Mesenchymal stem cell (in vitro differentiated cells and primary cell): ENCODE measurements at regions not wholly inside any gene's neighbourhood (a gene's known extent, or its start where the extent isn't known, plus 50 kb on each side); places are given as distances from the start of the nearest gene placed in this dataset.
A peak's percentile ranks its signal among the peaks of the same experiment; 100 is the strongest.

Source experiments
- DNase-seq: peaks from one replicate; pipeline ENCODE4 v3.0.0-alpha.2; 2013
- H2AFZ ChIP-seq: one replicate; pipeline ENCODE4 v1.6.1; 2013; ENCODE audit warnings: low read depth, mild to moderate bottlenecking, control low read depth, inconsistent platforms, low read length, moderate library complexity
- H2AK5ac ChIP-seq: 2 replicates; pipeline ENCODE4 v1.6.1; 2013; ENCODE audit warnings: low read length, moderate library complexity, mild to moderate bottlenecking, inconsistent platforms; ENCODE audit not compliant: severe bottlenecking
- H2BK120ac ChIP-seq: one replicate; pipeline ENCODE4 v1.6.1; 2013; ENCODE audit warnings: low read depth, mild to moderate bottlenecking, inconsistent platforms, low read length, moderate library complexity
- H2BK12ac ChIP-seq, 2 experiments: one replicate each; pipeline ENCODE4 v1.6.1; 2013; ENCODE audit warnings: inconsistent platforms in 2 of 2, low read length in 2 of 2, mild to moderate bottlenecking in 2 of 2, moderate library complexity in 2 of 2, control low read depth in 1 of 2
- H2BK15ac ChIP-seq: one replicate; pipeline ENCODE4 v1.6.1; 2013; ENCODE audit warnings: mild to moderate bottlenecking, low read depth, inconsistent platforms; ENCODE audit not compliant: poor library complexity, severe bottlenecking
- H2BK5ac ChIP-seq: 2 replicates; pipeline ENCODE4 v1.6.1; 2013; ENCODE audit warnings: low read depth, mild to moderate bottlenecking, low read length, control low read depth, inconsistent platforms; ENCODE audit not compliant: poor library complexity, severe bottlenecking
- H3K14ac ChIP-seq, 2 experiments: one replicate each; pipeline ENCODE4 v1.6.1; 2013; ENCODE audit warnings: inconsistent platforms in 2 of 2, low read length in 2 of 2, control low read depth in 1 of 2, mild to moderate bottlenecking in 1 of 2, moderate library complexity in 1 of 2
- H3K18ac ChIP-seq, 2 experiments: one replicate each; pipeline ENCODE4 v1.6.1; 2013; ENCODE audit warnings: inconsistent platforms in 2 of 2, low read length in 2 of 2, control low read depth in 1 of 2, low read depth in 1 of 2, mild to moderate bottlenecking in 1 of 2
- H3K23ac ChIP-seq, 2 experiments: one replicate each; pipeline ENCODE4 v1.6.1; 2013; ENCODE audit warnings: inconsistent platforms in 2 of 2, low read length in 2 of 2, mild to moderate bottlenecking in 2 of 2, moderate library complexity in 2 of 2, control low read depth in 1 of 2
- H3K27ac ChIP-seq: 2 replicates; pipeline ENCODE4 v1.5.1; 2013; ENCODE audit warnings: mild to moderate bottlenecking, moderate library complexity, low read length, control low read depth, inconsistent platforms; ENCODE audit not compliant: poor library complexity, severe bottlenecking
- H3K27me3 ChIP-seq, 2 experiments: 2 replicates each; pipeline versions ENCODE4 v1.6.1 to v1.7.0; 2013; ENCODE audit warnings: low read length in 2 of 2, mild to moderate bottlenecking in 2 of 2, moderate library complexity in 2 of 2, control low read depth in 1 of 2, inconsistent platforms in 1 of 2; ENCODE audit not compliant: control insufficient read depth in 1 of 2, insufficient read depth in 1 of 2
- H3K36me3 ChIP-seq, 2 experiments: 2 replicates each; pipeline versions ENCODE4 v1.6.1 to v1.7.0; 2013; ENCODE audit warnings: low read length in 2 of 2, control low read depth in 1 of 2, inconsistent platforms in 1 of 2, low read depth in 1 of 2, mild to moderate bottlenecking in 1 of 2; ENCODE audit not compliant: insufficient read depth in 2 of 2, control insufficient read depth in 1 of 2
- H3K4ac ChIP-seq, 2 experiments: one replicate each; pipeline ENCODE4 v1.6.1; 2013; ENCODE audit warnings: inconsistent platforms in 2 of 2, low read length in 2 of 2, mild to moderate bottlenecking in 2 of 2, moderate library complexity in 2 of 2, control low read depth in 1 of 2, low read depth in 1 of 2
- H3K4me1 ChIP-seq: 2 replicates; pipeline ENCODE4 v1.6.1; 2013; ENCODE audit warnings: low read depth, low read length, control low read depth; ENCODE audit not compliant: control insufficient read depth, insufficient read depth
- H3K4me2 ChIP-seq: 2 replicates; pipeline ENCODE4 v1.6.1; 2013; ENCODE audit warnings: low read length, mild to moderate bottlenecking, inconsistent platforms; ENCODE audit not compliant: poor library complexity, severe bottlenecking
- H3K4me3 ChIP-seq, 2 experiments: 2 replicates each; pipeline versions ENCODE4 v1.5.1 to v1.7.0; 2013; ENCODE audit warnings: low read length in 2 of 2, mild to moderate bottlenecking in 2 of 2, control low read depth in 1 of 2, low read depth in 1 of 2; ENCODE audit not compliant: insufficient read depth in 1 of 2
- H3K79me1 ChIP-seq: replicated peaks from 2 replicates; pipeline ENCODE4 v1.6.1; 2013; ENCODE audit warnings: mild to moderate bottlenecking, control low read depth, low read length, inconsistent platforms; ENCODE audit not compliant: poor library complexity, severe bottlenecking
- H3K9ac ChIP-seq: 2 replicates; pipeline ENCODE4 v1.7.0; 2013; ENCODE audit warnings: mild to moderate bottlenecking, low read length, moderate library complexity
- H3K9me3 ChIP-seq: 2 replicates; pipeline ENCODE4 v1.7.0; 2013; ENCODE audit warnings: mild to moderate bottlenecking, low read length; ENCODE audit not compliant: control insufficient read depth
- H4K8ac ChIP-seq: one replicate; pipeline ENCODE4 v1.6.1; 2013; ENCODE audit warnings: inconsistent platforms, mild to moderate bottlenecking, low read length, moderate library complexity
- H4K91ac ChIP-seq: one replicate; pipeline ENCODE4 v1.6.1; 2013; ENCODE audit warnings: mild to moderate bottlenecking, low read length, inconsistent platforms
- WGBS: methylation state at CpG from one replicate; pipeline ENCODE4 v1.1.7; 2013; ENCODE audit warnings: mixed read lengths; 5-methylcytosine and 5-hydroxymethylcytosine counted together

- Histone ChIP-seq H3K4ac (no peak overlapping the region), H2BK120ac (no peak overlapping the region), H3K4me2 (no peak overlapping the region), H3K23ac (no peak overlapping the region), H3K14ac (no peak overlapping the region), H3K4me3 (no peak overlapping the region), H3K27ac (peak overlapping the region; percentile 38), H2BK12ac (no peak overlapping the region), H3K79me1 (no peaks in the 10 kb centered on the region), H3K9ac (no peak overlapping the region), H2AK5ac (no peak overlapping the region), H3K9me3 (no peaks in the 10 kb centered on the region), H3K4me1 (no peaks in the 10 kb centered on the region), H2BK15ac (no peak overlapping the region), H2AFZ (no peak overlapping the region), H3K27me3 (no peaks in the 10 kb centered on the region), H4K91ac (no peak overlapping the region), H4K8ac (no peak overlapping the region), H2BK5ac (no peak overlapping the region), H3K36me3 (no peaks in the 10 kb centered on the region), H3K18ac (no peak overlapping the region)
- DNase-seq: peak; percentile 3
Observed at GRCh38 chr1:103283841-103284669, 175.7 kb upstream of the COL11A1 start.

- no peak overlapping the region for H2AK5ac ChIP-seq
- H3K14ac ChIP-seq: no peak overlapping the region
Observed at GRCh38 chr1:103283371-103283770, 175.0 kb upstream of the COL11A1 start.

GRCh38 chr1:103275725-103276124 is 167.4 kb upstream of the COL11A1 start:
- no peak overlapping the region for H2AFZ ChIP-seq
- WGBS: no CpG with 5 or more reads among the region's 1 CpG
- no peak overlapping the region for H2AK5ac ChIP-seq
- no peak overlapping the region for H3K18ac ChIP-seq
- H2BK12ac ChIP-seq: no peak overlapping the region
- H3K4ac ChIP-seq: no peak overlapping the region
- no peak overlapping the region for H3K4me2 ChIP-seq
- no peak overlapping the region for H4K91ac ChIP-seq
- H3K79me1 ChIP-seq: no peaks in the 10 kb centered on the region
- no peak overlapping the region for H2BK5ac ChIP-seq
- peaks cover 2% of the 10 kb centered on the region for H3K4me1 ChIP-seq
- no peak overlapping the region for H3K23ac ChIP-seq
- no peaks in the 10 kb centered on the region for H3K9me3 ChIP-seq
- no peak overlapping the region for H3K14ac ChIP-seq
- no peak overlapping the region for H3K27ac ChIP-seq
- peak; percentile 29 for DNase-seq
- no peak overlapping the region for H3K4me3 ChIP-seq
- H3K36me3 ChIP-seq: no peaks in the 10 kb centered on the region
- H3K9ac ChIP-seq: no peak overlapping the region
- no peak overlapping the region for H2BK120ac ChIP-seq
- no peak overlapping the region for H2BK15ac ChIP-seq
- H3K27me3 ChIP-seq: no peaks in the 10 kb centered on the region
- H4K8ac ChIP-seq: no peak overlapping the region

More at GRCh38 chr1:103283371-103283770, 175.0 kb upstream of the COL11A1 start:
- Histone ChIP-seq H2BK5ac (no peak overlapping the region), H3K36me3 (no peaks in the 10 kb centered on the region), H3K27me3 (no peaks in the 10 kb centered on the region), H4K91ac (no peak overlapping the region), H3K9ac (no peak overlapping the region), H3K23ac (no peak overlapping the region), H2BK12ac (no peak overlapping the region), H3K9me3 (no peaks in the 10 kb centered on the region), H3K4ac (no peak overlapping the region), H3K4me1 (no peaks in the 10 kb centered on the region), H2BK120ac (no peak overlapping the region), H3K79me1 (no peaks in the 10 kb centered on the region), H2BK15ac (no peak overlapping the region), H4K8ac (no peak overlapping the region), H3K4me3 (no peak overlapping the region), H3K18ac (no peak overlapping the region), H3K27ac (no peak overlapping the region), H2AFZ (no peak overlapping the region), H3K4me2 (no peak overlapping the region)
- no peak for DNase-seq
- WGBS: no CpG with 5 or more reads among the region's 1 CpG

GRCh38 chr1:103274886-103275285 is 166.6 kb upstream of the COL11A1 start:
- Histone ChIP-seq H3K79me1 (no peaks in the 10 kb centered on the region), H3K4me1 (peaks cover 2% of the 10 kb centered on the region), H3K9me3 (no peaks in the 10 kb centered on the region), H3K27ac (no peak overlapping the region), H3K4ac (no peak overlapping the region), H4K91ac (no peak overlapping the region), H3K18ac (no peak overlapping the region), H3K9ac (no peak overlapping the region), H3K27me3 (no peaks in the 10 kb centered on the region), H3K4me2 (no peak overlapping the region), H2AFZ (no peak overlapping the region), H3K36me3 (no peaks in the 10 kb centered on the region), H3K14ac (no peak overlapping the region), H2AK5ac (no peak overlapping the region), H2BK120ac (no peak overlapping the region), H3K4me3 (no peak overlapping the region), H2BK5ac (no peak overlapping the region), H2BK15ac (no peak overlapping the region), H4K8ac (no peak overlapping the region), H3K23ac (no peak overlapping the region), H2BK12ac (no peak overlapping the region)
- DNase-seq: no peak
